ENCODE measurements at regions not wholly inside any gene's neighbourhood (a gene's known extent, or its start where the extent isn't known, plus 50 kb on each side); places are given as distances from the start of the nearest gene placed in this dataset.

DNA sequence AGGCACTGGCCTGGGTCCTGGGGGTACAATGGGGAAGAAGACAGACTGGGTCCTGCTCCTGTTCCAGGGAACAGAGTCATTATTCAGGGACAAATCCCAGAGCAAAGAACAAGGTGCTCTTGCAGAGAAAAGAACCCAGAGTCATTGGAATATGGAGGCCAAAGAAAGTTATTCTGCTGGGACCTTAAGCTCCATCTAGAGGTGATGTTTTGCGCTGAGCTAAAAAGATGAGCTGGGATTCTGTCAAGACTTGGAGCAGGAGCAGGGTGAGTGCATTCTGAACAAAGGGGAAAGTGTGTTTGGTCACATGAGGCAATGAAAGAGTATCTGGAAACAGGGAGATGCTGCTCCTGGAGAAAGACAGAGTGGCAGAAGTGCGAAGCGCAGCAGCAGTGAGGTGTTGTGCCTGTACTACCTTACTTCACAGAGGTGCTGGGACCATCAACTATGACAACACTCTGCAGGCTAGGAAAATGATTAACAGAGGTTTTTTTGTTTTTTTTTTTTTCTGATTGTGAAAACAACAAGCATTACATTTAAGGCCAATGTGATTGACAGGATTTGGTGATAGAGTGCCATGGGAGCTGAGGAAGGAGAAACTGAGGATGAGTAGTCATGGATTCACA lies 95.3 kb upstream of the TNFSF11 start:
- TF ChIP-seq, protein P1, sequence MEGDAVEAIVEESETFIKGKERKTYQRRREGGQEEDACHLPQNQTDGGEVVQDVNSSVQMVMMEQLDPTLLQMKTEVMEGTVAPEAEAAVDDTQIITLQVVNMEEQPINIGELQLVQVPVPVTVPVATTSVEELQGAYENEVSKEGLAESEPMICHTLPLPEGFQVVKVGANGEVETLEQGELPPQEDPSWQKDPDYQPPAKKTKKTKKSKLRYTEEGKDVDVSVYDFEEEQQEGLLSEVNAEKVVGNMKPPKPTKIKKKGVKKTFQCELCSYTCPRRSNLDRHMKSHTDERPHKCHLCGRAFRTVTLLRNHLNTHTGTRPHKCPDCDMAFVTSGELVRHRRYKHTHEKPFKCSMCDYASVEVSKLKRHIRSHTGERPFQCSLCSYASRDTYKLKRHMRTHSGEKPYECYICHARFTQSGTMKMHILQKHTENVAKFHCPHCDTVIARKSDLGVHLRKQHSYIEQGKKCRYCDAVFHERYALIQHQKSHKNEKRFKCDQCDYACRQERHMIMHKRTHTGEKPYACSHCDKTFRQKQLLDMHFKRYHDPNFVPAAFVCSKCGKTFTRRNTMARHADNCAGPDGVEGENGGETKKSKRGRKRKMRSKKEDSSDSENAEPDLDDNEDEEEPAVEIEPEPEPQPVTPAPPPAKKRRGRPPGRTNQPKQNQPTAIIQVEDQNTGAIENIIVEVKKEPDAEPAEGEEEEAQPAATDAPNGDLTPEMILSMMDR (conservative IDR thresholded peaks at IDR 0.05; ENCODE audit: low read length), result peak; percentile 74
- TF ChIP-seq EZH2phosphoT487 (IDR thresholded peaks at IDR 0.05; ENCODE audit: borderline replicate concordance), result no peak

Data from Loucy (cell line).